ENCODE measurements at regions not wholly inside any gene's neighbourhood (a gene's known extent, or its start where the extent isn't known, plus 50 kb on each side); places are given as distances from the start of the nearest gene placed in this dataset.

DNA sequence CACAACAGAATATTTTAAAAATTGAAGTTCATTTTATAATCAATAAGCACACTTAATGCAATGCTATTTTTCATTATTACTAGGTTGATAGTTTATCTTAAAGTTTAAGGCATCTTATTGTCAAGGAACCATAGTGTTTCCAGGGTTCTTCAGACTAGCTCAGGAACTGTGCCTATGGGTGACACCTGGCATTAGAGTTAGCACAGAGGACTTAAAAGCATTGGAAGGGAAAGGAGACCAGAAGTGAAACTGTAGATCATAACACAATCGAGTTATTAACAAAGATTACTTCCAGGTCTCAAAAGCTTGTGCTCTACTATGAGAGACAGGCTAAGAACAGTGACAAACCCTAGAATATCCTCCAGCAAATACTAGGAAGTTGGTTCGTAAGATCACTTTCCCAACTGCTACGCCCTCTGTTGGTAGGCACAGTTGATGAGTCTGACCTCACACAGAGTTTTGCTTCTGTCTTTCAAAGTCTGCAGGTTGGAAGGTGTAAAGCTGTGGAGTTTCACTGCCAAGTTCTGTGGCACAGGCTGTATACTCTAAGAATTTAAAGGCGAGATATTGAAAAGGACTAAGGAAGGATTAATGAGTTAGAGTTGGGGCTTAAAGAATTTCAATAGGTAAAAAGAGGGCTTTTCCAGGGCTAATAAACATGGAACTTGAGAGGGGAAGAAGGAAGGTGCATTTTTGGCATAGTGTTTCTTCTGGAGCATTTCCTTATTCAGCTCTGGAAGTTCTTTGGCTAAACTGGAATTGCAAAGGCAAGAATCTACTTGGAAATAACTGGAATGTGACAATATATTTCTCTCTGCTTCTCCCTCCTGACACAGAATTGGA, 531.3 kb upstream of the JAG1 start:
- DNase-seq (ENCODE audit: low spot score) = peak; percentile 52
- peak; percentile 73 for FAIRE-seq

DNA sequence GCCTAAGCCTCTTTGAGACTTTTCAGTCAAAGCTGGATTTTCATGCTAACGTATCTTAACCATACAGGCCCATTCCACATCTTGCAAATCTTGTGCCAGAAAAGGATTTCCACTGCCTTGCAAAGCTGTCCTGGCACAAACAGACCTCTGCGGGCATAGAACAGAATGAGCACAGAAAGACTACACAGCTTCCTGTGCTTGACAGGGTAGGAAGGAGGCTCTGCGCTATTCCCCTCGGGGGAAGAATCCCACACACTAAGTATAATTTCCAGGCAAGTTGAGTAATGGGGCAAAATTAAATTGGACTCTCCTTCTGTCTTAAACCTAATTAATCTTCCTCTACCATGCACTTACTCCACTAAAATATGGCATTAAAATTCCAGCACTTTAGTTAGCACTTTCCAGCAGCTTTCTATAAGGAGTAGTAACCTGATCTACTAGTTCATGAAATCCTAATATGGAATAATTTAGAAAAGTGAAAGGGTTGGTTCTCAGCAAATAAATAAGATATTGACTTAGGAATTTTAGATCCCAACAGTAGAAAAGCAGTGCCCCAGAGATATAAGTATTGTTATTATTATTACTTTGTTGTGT, 532.1 kb upstream of the JAG1 start:
- no peak for FAIRE-seq

DNA sequence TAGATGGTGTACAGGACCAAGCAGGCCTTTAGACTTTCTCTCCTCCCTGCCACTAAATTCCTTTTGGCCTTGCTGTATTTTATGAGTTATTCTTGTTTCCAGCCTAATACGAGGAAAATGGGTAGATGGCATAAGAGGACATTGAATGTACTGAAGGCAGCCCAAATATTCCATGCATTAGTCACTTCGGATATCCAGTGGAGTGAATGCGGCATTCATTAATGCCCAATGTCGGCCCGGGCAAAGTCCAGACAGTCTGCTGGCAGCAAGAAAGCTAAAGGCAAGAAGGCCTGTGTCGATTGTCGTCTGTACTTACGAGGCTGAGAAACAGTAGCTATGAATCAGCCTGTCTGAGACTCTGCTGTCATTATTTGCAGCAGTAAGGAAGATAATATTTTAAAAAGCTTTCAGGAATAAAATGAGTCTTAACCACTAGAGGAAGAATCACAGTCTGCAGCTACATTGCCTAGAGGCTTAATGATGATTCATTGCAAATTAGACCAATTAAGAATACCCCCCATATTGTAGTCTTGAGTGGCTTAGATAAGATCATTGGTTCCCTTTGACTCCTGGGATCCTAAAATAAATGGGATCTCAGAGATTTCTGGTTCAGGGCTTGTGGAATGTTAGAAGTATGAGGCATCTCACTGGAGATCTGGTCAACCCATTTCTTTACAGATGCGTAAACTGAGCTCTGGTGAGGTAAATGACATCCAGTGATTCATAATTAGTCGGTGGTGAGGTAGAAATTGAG, 534.1 kb upstream of the JAG1 start:
- FAIRE-seq (peak; percentile 98), DNase-seq (ENCODE audit: low spot score) (peak; percentile 98)

More for the DNA sequence above, 532.1 kb upstream of the JAG1 start:
- DNase-seq (ENCODE audit: low spot score) = no peak

DNA sequence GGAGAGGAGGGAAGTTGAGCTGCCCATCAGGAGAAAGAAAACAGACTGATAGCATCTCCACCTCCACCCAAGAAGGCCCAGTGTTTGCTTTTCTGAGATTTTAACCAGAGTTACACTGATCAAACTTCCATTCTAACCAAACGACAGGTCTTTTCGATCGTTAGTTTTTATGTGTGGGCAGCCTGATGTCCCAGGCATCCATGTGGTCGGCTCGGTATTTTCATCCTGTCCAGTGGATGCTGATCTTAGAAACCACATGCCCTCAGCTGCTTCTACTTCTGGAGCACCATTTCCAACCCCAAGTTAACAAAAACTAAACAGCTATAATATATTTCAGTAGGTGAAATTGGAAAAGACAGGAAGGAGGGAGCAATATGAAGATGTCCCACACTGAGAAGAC, 536.8 kb upstream of the JAG1 start:
- FAIRE-seq = no peak
- no peak for DNase-seq (ENCODE audit: low spot score)

DNA sequence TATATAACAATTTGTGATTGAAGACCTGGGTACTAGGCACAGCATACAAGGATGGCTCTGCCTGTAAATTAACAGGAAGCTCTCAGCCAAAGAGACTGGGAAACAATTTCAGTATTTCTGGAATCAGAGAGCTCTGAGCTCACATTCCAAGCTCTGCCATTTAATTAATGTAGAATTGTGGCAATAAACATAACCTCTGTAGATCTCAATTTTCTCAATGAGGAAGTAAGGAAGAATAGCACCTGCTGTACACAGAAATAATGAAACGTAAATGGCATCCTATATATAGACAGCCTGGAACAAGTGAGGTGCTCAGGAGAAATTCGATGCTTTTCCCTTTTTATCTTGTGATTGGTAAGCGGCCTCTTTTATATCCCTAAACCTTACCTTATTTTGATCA, 538.5 kb upstream of the JAG1 start:
- no peak for FAIRE-seq
- no peak for DNase-seq (ENCODE audit: low spot score)

DNA sequence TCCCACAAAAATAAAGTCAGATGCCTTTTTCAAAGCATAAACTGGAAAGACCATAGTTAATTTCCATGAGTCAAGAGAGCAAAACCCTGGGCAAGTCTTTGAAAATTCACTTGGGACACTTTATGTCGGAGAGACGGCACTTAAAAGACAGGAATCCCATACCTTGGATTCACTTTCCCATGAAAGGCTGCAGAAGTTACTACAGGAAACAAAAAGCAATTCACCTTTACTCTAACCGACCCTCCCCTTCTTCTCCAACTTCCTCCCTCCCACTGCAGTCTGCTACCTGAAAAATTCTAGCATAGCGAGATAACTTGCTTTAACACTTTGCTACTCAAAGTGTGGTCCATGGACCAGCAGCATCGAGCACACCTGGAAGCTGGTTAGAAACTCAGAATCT, 539.1 kb upstream of the JAG1 start:
- FAIRE-seq = no peak

DNA sequence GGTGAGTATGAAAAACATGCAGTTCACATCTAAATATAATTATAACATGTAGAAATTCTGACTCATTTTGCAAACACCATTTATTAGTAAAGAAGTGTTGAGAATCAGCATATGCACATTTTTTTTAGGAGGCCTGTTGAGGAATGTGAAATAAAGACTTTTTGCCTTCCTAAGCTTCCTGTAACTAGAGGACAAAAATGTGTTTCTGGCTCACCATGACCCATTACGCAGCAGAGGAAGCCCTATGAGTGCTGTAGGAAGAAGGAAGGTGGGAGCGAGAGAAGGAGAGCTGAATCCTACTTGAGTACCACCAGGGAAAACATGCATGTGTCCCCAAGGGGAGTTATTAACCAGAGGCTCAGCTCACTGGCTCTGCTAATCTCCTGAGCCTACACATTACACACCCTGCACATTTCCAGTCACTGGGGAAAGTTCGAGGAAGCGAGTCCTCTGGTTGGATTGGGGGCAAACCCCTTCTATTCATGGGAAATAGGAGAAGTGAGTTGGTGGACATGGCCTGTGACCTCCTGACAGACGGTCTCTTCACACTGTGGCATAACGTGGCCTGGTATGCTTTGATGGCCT, 540.5 kb upstream of the JAG1 start:
- DNase-seq (ENCODE audit: low spot score) = no peak
- no peak for FAIRE-seq

More for the DNA sequence above, 539.1 kb upstream of the JAG1 start:
- no peak for DNase-seq (ENCODE audit: low spot score)

DNA sequence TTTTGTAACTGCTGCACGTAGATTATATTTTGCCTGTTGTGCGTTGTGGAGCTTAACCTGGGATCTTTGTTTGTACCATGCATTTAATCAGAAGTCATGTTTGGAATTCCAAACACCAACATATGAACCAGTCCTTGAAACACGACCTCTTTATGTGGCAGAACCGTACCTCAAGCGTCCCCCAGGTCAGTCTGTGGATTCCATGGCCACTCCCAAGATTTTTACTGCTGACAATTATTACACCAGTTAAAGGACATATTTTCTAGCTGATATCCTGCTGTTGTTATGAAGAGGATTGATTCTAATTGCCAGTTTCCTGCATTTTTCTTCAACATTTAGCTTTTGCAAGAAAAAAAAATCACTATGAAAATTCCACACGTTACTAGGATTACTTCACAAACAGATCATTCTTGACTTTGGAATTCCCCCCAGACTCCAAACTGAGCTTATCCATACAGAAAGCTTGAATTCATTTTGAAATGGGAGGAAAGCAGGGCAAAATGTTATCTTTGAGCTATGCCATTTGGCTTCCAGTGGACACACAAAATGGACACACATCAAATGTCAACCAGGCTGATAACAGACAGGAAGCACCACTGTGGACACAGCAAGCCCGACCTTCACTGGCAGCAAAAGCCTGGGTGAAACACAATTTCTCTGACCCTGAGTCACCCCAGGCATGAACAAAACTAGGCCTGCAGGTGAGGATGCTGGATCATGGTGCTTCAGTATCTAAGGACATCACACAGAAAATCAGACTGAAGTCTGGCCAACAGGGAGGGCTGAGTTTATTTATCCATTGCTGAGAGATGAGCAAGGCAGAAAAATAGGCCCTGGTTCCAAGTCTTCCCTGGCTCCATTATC, 542.9 kb upstream of the JAG1 start:
- FAIRE-seq (no peak), DNase-seq (ENCODE audit: low spot score) (no peak)

DNA sequence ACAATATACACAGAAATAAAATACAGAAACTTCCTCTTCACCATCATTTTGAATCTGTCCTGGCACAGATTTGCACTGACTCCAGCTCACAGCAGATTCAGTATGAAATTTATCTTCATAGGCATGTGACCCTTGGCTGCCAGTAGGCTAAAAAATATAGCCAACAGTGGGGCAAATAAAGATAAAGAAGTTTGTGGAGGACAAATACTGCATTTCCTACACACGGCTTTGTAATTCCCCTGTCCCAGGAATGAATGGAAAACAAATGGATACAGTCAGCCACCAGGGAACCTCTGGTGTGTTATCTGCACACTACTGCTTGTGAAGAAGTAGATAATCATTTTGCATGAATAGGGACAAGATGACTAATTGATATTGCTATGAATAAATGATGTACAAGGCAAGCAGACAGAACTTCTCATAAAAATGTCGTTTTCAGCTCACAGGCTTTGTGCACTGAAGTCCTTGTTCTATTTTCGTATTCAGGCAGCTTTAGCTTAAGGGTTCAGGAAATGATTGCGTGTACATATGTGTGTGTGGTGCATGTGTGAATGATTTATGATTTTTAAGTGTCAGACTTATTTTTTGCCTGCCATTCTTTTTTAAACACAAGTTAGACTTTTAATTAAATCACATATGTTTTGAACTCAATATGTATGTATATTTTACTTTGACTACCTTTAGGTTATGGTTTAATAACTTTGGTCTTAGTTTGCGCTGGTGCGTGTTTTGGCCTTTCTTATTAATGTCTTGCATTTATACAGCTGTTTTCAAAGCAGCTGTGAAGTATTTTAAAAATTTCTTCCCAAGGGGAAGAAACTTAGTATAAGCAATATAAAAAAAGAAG, 543.8 kb upstream of the JAG1 start:
- DNase-seq (ENCODE audit: low spot score) (no peak), FAIRE-seq (no peak)

DNA sequence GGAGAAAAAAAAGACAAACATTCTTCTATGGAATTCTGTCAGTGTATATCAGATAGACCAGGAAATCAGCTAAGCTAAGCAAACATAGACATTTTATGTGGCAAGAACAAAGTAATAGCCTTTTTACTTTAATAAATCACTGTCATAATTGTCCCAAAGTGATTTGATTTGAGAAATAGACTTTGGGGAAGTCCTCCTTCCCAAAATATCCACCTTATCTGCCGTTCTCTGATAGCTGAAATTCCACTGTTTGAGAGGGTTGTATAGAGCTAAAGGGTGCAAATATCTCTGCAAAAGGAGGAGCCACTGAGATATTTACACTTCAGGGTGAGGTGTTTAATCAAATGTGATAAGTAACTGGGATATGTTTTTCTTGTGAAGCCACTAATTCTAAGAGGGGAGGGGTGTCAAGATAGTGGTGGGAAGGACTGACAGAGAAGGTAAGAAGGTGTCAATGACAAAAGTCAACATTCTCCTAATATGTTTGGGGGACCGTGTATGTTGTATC, 544.4 kb upstream of the JAG1 start:
- FAIRE-seq (no peak), DNase-seq (ENCODE audit: low spot score) (no peak)

DNA sequence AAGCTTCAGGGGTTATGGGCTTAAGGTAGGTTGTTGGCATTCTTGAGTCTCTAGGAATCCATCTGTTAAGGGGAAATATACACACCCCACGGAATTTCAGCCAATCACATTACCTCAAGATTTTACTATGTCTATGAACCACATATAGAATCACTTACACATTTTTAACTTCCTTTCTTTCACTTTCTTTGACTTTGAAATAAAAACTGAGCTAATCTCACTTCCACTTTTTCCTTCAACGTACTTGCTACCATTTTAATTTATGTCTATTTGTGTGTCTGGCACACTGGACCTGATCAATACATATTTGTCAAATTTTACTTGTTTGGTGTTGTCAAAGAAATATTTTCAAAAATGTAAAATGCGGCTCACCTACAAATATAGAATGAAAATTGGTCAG, 545.4 kb upstream of the JAG1 start:
- DNase-seq (ENCODE audit: low spot score) (no peak), FAIRE-seq (no peak)

DNA sequence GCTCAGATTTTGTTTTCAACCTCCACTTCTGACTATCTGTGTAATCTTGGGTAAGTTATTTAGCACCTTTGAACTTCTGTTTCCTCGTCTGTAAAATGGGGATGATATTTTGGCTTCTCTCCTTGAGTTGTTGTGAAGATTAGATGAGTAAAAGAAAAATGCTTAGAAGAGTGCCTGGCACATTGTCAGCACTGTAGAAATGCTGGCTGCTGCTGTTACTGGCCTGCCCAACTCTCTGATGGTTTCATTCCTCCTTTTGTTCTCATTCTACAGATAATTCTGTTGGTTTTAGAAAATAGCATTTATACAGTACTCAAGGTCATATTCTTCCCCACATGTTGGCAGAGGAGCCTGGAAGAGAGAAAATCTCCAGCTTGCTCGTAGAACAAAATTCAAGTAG, 547.2 kb upstream of the JAG1 start:
- DNase-seq (ENCODE audit: low spot score) (no peak), FAIRE-seq (no peak)

DNA sequence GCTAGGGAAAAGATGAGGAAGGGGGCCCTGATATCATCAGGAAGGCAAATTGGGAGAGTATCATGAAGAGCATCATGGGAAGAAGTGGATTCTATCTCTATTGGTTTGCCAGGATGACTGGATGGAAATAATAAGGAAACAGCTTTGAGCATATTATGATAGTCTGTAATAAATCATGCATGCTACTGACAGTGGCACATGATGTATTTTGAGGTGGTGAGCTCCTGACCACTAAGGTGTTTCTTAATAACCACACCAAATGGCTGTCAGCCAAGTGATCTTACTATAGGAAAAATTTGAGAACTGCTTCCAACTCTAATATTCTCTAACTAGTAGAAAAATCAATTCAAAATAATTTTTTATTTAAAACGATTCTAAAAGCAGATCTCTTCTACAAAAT, 548.4 kb upstream of the JAG1 start:
- DNase-seq (ENCODE audit: low spot score) (no peak), FAIRE-seq (no peak)

DNA sequence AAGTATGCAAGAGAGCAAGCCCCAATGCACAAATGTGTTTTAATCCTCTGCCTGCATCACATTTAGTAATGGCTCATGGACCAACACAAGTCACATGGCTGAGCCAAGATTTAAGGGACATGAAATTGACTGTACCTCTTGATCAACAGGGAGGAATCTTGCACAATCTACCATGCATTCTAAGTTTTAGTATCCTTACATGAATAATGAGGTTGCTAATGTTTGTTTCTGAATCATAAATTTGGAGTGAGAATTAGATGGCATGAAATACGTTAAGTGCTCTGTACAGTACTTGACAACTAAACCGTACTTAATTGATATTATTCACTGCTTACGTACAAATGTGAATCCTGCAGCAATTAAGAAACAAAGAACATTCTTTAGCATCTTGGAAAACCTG, 553.8 kb upstream of the JAG1 start:
- FAIRE-seq (no peak), DNase-seq (ENCODE audit: low spot score) (no peak)

DNA sequence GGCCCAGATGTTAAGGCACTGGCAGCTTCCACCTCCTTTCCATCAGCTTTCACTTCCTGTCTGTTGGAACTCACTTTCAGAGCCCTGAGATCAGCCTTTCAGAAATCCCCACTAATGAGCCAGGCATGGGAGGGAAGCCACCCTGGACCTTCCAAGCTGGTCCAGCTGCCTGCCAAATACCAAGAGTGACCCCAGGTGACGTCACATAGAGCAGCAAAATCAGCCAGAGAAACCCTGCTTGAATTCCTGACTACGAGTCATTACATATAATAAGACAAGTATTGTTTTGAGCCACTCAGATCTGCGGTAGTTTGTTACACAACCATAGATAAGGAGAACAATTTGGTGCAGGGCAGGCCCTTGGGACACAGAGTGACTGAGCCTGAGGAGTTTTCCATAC, 556.0 kb upstream of the JAG1 start:
- FAIRE-seq (peak; percentile 44), DNase-seq (ENCODE audit: low spot score) (peak; percentile 80)

DNA sequence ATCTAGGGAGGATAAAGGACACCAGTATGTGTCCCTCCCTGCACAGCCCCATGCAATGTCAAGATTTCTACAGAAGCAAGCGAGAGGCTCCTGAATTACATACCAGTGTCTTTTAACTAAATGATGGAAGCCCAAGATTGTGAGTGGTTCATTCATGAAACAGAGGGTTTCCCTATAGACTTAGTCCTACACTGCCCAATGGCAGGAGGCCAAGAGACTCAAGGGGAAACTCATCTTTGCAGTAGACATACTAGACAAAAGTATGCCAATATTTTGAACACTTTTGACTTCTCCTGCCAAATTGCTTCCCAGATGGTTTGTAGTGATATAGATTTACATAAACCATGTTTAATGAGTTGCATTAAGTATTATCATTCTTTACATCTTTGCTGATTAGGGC, 557.2 kb upstream of the JAG1 start:
- DNase-seq (ENCODE audit: low spot score) = no peak
- FAIRE-seq = no peak

DNA sequence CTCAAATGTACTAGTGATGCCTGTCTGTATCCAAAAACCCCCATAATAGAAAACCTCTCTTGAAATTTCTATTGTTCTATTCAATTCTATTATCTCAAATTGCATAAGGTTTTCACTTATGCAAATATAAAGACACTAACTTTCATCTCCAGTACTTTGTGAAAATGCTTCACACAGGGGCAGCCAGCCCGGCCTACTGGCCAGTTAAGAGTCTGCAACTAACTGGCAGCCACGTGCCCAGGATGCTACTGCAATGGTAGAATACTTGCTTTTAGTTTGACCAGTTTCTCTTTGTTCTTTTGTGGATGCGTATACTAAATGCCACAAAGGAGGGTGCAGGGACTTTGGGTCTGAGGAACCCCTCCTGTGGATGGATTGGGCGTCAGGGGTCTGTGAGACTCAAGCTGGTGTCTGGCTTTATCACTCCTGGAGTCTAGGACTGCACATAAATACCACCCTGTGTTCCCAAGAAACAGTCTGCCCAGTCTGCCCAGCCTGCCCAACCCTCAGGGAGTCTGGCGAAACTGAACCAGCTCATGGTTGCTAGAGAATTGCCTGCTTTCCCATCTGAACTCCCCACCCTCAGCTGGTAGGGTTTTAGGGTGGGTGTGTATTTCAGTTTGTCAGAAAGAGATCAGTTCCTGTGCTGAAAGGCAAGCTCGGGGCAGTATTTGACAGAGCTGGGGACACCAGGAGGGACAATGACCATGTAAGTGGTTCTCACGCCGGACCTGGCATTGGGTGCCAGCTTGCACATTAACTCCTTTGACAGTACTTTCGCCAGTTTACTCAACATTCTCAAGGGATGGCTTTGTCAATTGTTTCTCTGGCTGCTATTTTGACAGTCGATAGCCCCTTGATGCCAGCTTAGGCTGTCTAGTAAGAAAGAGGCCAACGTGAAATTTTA, 558.2 kb upstream of the JAG1 start:
- FAIRE-seq = no peak
- no peak for DNase-seq (ENCODE audit: low spot score)

DNA sequence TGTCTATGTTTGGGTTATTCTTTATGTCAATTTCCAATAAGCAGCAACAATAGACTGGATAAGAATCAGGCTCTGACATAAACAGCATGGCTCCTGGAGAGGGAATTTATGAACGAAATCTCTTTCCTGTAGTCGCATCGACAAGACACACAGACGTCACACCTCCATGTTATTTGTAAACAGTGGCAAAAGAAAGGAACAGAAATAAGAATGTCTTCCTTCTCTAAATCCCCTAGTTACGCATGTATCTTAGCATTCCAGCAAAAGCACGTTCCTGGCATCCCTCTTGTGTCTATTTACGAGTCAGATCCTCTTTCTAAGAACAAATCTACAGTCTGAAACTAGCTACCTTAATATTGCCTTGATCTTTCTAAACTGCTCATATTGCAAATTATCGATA, 559.1 kb upstream of the JAG1 start:
- DNase-seq (ENCODE audit: low spot score) (no peak), FAIRE-seq (no peak)

DNA sequence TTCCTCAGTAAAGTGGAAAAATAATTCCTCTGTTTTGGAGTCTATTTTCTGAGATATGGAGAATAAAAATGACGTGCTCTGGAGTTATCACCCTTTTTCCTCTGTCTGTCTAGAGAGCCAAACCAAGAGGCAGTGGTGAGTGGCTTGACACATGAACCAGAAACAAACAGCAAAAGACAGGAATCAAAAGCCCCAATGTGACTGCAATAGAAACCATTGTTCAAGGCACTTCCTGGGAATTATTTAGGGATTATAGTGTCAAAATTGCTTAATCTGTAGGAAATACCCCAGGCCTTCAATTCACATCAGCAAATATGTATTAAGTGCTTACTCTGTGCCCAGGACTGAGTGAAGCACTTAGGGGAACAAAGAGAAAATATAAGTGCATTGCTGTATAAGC, 560.4 kb upstream of the JAG1 start:
- no peak for DNase-seq (ENCODE audit: low spot score)
- FAIRE-seq = no peak

All from RCC 7860 (cell line).